Activated CD4-positive, alpha-beta T cell treated with anti-CD3 and anti-CD28 coated beads, Interleukin-2, amount 50 U/mL, for 16 hours (primary cell): ENCODE measurements at regions not wholly inside any gene's neighbourhood (a gene's known extent, or its start where the extent isn't known, plus 50 kb on each side); places are given as distances from the start of the nearest gene placed in this dataset.

Experiments used
- DNase-seq: peaks from one replicate; pipeline ENCODE4 v3.0.0-alpha.2; 2020

- DNase-seq: no peak
Observed at GRCh38 chr2:41943159-41943558, 104.7 kb upstream of the PKDCC start.

GRCh38 chr2:41944220-41944880 is 103.5 kb upstream of the PKDCC start:
- no peak for DNase-seq

- no peak for DNase-seq
Observed at GRCh38 chr2:41947701-41948396, 100.0 kb upstream of the PKDCC start.

- DNase-seq: no peak
Observed at GRCh38 chr2:41948397-41948763, 99.4 kb upstream of the PKDCC start.

- no peak for DNase-seq
Observed at GRCh38 chr2:41949091-41949882, 98.5 kb upstream of the PKDCC start.

GRCh38 chr2:41949883-41950665 is 97.7 kb upstream of the PKDCC start:
- no peak for DNase-seq

GRCh38 chr2:41950666-41950960 is 97.2 kb upstream of the PKDCC start:
- no peak for DNase-seq

GRCh38 chr2:41954304-41955291 is 93.2 kb upstream of the PKDCC start:
- DNase-seq: no peak

GRCh38 chr2:41955316-41956043 is 92.3 kb upstream of the PKDCC start:
- DNase-seq: no peak

GRCh38 chr2:41957431-41957830 is 90.4 kb upstream of the PKDCC start:
- DNase-seq: no peak

GRCh38 chr2:41958251-41958650 is 89.6 kb upstream of the PKDCC start:
- no peak for DNase-seq

- DNase-seq: no peak
Observed at GRCh38 chr2:41958775-41959174, 89.0 kb upstream of the PKDCC start.

- DNase-seq: no peak
Observed at GRCh38 chr2:41959760-41960159, 88.1 kb upstream of the PKDCC start.

- DNase-seq: no peak
Observed at GRCh38 chr2:41962922-41963622, 84.7 kb upstream of the PKDCC start.

GRCh38 chr2:41963661-41964525 is 83.9 kb upstream of the PKDCC start:
- DNase-seq: no peak

GRCh38 chr2:41965173-41965908 is 82.5 kb upstream of the PKDCC start:
- DNase-seq: no peak

- DNase-seq: no peak
Observed at GRCh38 chr2:41965909-41966295, 81.9 kb upstream of the PKDCC start.

GRCh38 chr2:41966431-41966893 is 81.4 kb upstream of the PKDCC start:
- DNase-seq: no peak

GRCh38 chr2:41966920-41967319 is 80.9 kb upstream of the PKDCC start:
- no peak for DNase-seq
